Endothelial cell of umbilical vein (primary cell): ENCODE measurements at regions not wholly inside any gene's neighbourhood (a gene's known extent, or its start where the extent isn't known, plus 50 kb on each side); places are given as distances from the start of the nearest gene placed in this dataset.

Experiments
- BruUV-seq: library from RNA; stranded (reverse); fragments of 400-500 nt; replicated peaks from 2 replicates; lab custom pipeline; 2021; lab: Mats Ljungman, UMichigan
- CTCF ChIA-PET: fragments of 300-600, 350-600 bp; sonication (Branson Sonifier 250); formaldehyde crosslinking; loops from one replicate; lab custom pipeline; 2021; ENCODE audit warnings: antibody characterized with exemption, inconsistent platforms; lab: Charles Lee
- POLR2A ChIA-PET: fragments of 300-600, 350-600 bp; sonication (Branson Sonifier 250); formaldehyde crosslinking; loops from one replicate; lab custom pipeline; 2021; ENCODE audit warnings: antibody characterized with exemption, inconsistent platforms; lab: Charles Lee
- DNase-seq: peaks from one replicate; pipeline ENCODE4 v3.0.0-alpha.2; 2011; ENCODE audit warnings: low read depth, low spot score
- FAIRE-seq: peaks from 2 replicates; lab custom pipeline; 2011; peaks lifted over from hg19 to GRCh38; lab: Jason Lieb, UNC
- H2AFZ ChIP-seq: 2 replicates; pipeline ENCODE4 v1.6.0; 2012; ENCODE audit warnings: low read depth, low read length, control low read depth, inconsistent platforms
- H3K27ac ChIP-seq: 2 replicates; pipeline ENCODE4 v1.5.1; 2011; ENCODE audit warnings: low read depth, mild to moderate bottlenecking, control low read depth, low read length, moderate library complexity; ENCODE audit not compliant: insufficient read depth
- H3K27me3 ChIP-seq, 2 experiments: 2 replicates each; pipeline versions ENCODE4 v1.6.0 to v1.6.1; 2011; ENCODE audit warnings: low read length in 2 of 2, mixed read lengths in 1 of 2; ENCODE audit not compliant: control insufficient read depth in 2 of 2, insufficient read depth in 2 of 2
- H3K36me3 ChIP-seq, 2 experiments: 2 replicates in 1 of 2; 3 replicates in 1 of 2; pipeline ENCODE4 v1.5.1; 2011; ENCODE audit warnings: low read length in 2 of 2, mild to moderate bottlenecking in 1 of 2, moderate library complexity in 1 of 2; ENCODE audit not compliant: control insufficient read depth in 2 of 2, insufficient read depth in 2 of 2; ENCODE audit errors: extremely low read depth in 1 of 2
- H3K4me1 ChIP-seq: 3 replicates; pipeline ENCODE4 v1.5.1; 2011; ENCODE audit warnings: mild to moderate bottlenecking, low read length; ENCODE audit not compliant: control insufficient read depth, insufficient read depth; ENCODE audit errors: extremely low read depth
- H3K4me2 ChIP-seq: 2 replicates; pipeline ENCODE4 v1.6.1; 2011; ENCODE audit warnings: low read length, control low read depth, mixed read lengths; ENCODE audit not compliant: insufficient read depth
- H3K4me3 ChIP-seq, 3 experiments: fragments of 200-600 bp in 1 of 3; sonication (generic), shearing (Covaris generic) in 1 of 3; replicated peaks in 1 of 3; 2 replicates each; pipeline ENCODE4 v1.5.1; 2011 to 2016; ENCODE audit warnings: control low read depth in 3 of 3, low read length in 3 of 3, mild to moderate bottlenecking in 2 of 3, inconsistent platforms in 1 of 3, low read depth in 1 of 3, moderate library complexity in 1 of 3; ENCODE audit not compliant: insufficient read depth in 1 of 3
- H3K79me2 ChIP-seq: 2 replicates; pipeline ENCODE4 v1.6.0; 2012; ENCODE audit warnings: low read length, inconsistent platforms; ENCODE audit not compliant: control insufficient read depth, insufficient read depth
- H3K9ac ChIP-seq: replicated peaks from 2 replicates; pipeline ENCODE3; 2011; ENCODE audit warnings: low read length, control low read depth; ENCODE audit not compliant: insufficient read depth; ENCODE audit errors: extremely low read depth
- H3K9me1 ChIP-seq: replicated peaks from 3 replicates; pipeline ENCODE4 v1.6.0; 2011; ENCODE audit warnings: mild to moderate bottlenecking, low read length; ENCODE audit not compliant: control insufficient read depth, insufficient read depth; ENCODE audit errors: extremely low read depth
- H3K9me3 ChIP-seq: replicated peaks from 2 replicates; pipeline ENCODE4 v1.5.1; 2012; ENCODE audit warnings: low read length, inconsistent platforms; ENCODE audit not compliant: control insufficient read depth, insufficient read depth
- H4K20me1 ChIP-seq: replicated peaks from 2 replicates; pipeline ENCODE3; 2011; ENCODE audit warnings: mild to moderate bottlenecking, low read length; ENCODE audit not compliant: control insufficient read depth, insufficient read depth; ENCODE audit errors: extremely low read depth
- CTCF ChIP-seq, 2 donors: IDR thresholded peaks; 1 replicate in 1 of 2; 2 replicates in 1 of 2; pipeline ENCODE4 v1.5.1; 2011; ENCODE audit warnings: low read length in 2 of 2, mild to moderate bottlenecking in 2 of 2, moderate library complexity in 2 of 2, control low read depth in 1 of 2, inconsistent platforms in 1 of 2, low read depth in 1 of 2; ENCODE audit not compliant: insufficient read depth in 1 of 2; ENCODE audit errors: extremely low read depth in 1 of 2
- EZH2 ChIP-seq: IDR thresholded peaks from 2 replicates; pipeline ENCODE4 v1.6.1; 2012; ENCODE audit warnings: borderline replicate concordance, low read depth, mild to moderate bottlenecking, moderate library complexity, low read length, inconsistent platforms; ENCODE audit not compliant: severe bottlenecking
- FOS ChIP-seq: IDR thresholded peaks from 2 replicates; pipeline ENCODE4 v1.6.1; 2011; ENCODE audit warnings: mild to moderate bottlenecking, low read length, moderate library complexity, borderline replicate concordance; ENCODE audit not compliant: insufficient read depth
- GATA2 ChIP-seq: IDR thresholded peaks from 2 replicates; pipeline ENCODE4 v1.7.0; 2011; ENCODE audit warnings: low read depth, mild to moderate bottlenecking, moderate library complexity, mixed read lengths, low read length; ENCODE audit not compliant: insufficient read length, insufficient read depth
- JUN ChIP-seq: IDR thresholded peaks from 2 replicates; pipeline ENCODE4 v1.6.1; 2011; ENCODE audit warnings: borderline replicate concordance, low read depth; ENCODE audit not compliant: insufficient read length, insufficient read depth
- MAX ChIP-seq: IDR thresholded peaks from 2 replicates; pipeline ENCODE4 v1.6.1; 2011; ENCODE audit not compliant: insufficient read depth, insufficient read length
- MYC ChIP-seq: IDR thresholded peaks from one replicate; pipeline ENCODE4 v1.6.1; 2011; ENCODE audit warnings: mild to moderate bottlenecking, low read depth, low read length
- POLR2A ChIP-seq: IDR thresholded peaks from 2 replicates; pipeline ENCODE4 v1.6.1; 2012; ENCODE audit warnings: low read depth, mild to moderate bottlenecking, control low read depth, low read length
- POLR2AphosphoS5 ChIP-seq: IDR thresholded peaks from 2 replicates; pipeline ENCODE4 v1.6.1; 2012; ENCODE audit warnings: low read depth, mild to moderate bottlenecking, control low read depth, low read length, moderate library complexity; ENCODE audit not compliant: insufficient read depth
- dilution Hi-C: fragments of 300-500 bp; cut with MboI; formaldehyde crosslinking; loops from one replicate; pipeline ENCODE4 v1.15.0; 2019; ENCODE audit warnings: low sequenced_read_pairs; ENCODE audit not compliant: extremely low pct_ligation_motif_present
- intact Hi-C: fragments of 100-400 bp; cut with micrococcal nuclease; formaldehyde crosslinking; loops from one replicate; pipeline ENCODE4 v1.10.0; 2022

DNA sequence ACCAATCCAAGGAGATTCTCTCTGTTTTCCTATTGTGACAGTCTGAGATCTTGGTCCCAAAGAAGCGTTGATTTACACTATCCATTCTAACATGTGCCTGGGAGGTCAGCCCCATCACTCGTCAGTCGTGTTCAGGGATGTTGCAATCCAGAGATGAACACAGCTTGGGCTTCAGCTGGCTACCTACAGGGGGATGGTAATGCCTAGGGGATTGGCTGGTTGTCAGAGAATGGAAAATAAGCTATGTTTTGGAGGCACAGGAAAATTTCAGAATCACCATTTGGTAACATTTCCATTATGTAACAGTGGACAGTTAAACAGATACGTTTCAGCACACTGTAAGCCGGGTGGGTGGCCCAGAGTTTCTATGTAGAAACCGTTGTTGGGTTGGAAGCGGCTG lies 147.1 kb upstream of the RALGAPA2 start:
- FAIRE-seq (no peak), DNase-seq (no peak)
- H3K27me3 ChIP-seq = peaks cover 5 to 7% of the 10 kb centered on the region in 2 experiments
- H3K36me3 ChIP-seq = no peaks in the 10 kb centered on the region
- intact Hi-C loops (no loop called here), dilution Hi-C loops (no loop called here)
- no peak overlapping the region for H3K4me3 ChIP-seq
- CTCF ChIA-PET = interaction anchor here (0.5 to 6.4 kb wide), 31 partner anchors 7 to 760 kb away, joined by 3 to 137 read pairs (median 4); partner anchors contain the start of gene KIZ
- H3K9me3 ChIP-seq = no peaks in the 10 kb centered on the region
- H3K27ac ChIP-seq = no peak overlapping the region
- POLR2A ChIA-PET = no interaction called here
- no peaks in the 10 kb centered on the region for H3K4me1 ChIP-seq
- TF ChIP-seq MAX (no peak), POLR2A (no peak), JUN (no peak), FOS (no peak), MYC (no peak), GATA2 (no peak), POLR2AphosphoS5 (no peak), EZH2 (no peak), CTCF (IDR thresholded peaks at IDR 0.05; ENCODE audit: extremely low read depth in 1 of 2, insufficient read depth in 1 of 2, low read depth in 1 of 2, low read length in 2 of 2) (no peak)
- H4K20me1 ChIP-seq = no peaks in the 10 kb centered on the region
- no peak overlapping the region for H3K9ac ChIP-seq
- H3K4me2 ChIP-seq = no peak overlapping the region
- no peaks in the 10 kb centered on the region for H3K79me2 ChIP-seq
- no peak overlapping the region for H2AFZ ChIP-seq
- BruUV-seq = no TSS peak
- no peaks in the 10 kb centered on the region for H3K9me1 ChIP-seq
